Liver (tissue), 2 donors: ENCODE measurements at regions not wholly inside any gene's neighbourhood (a gene's known extent, or its start where the extent isn't known, plus 50 kb on each side); places are given as distances from the start of the nearest gene placed in this dataset.

Experiments used
- CTCF ChIP-seq: fragments of 150-350 bp; IDR thresholded peaks from 2 replicates; pipeline ENCODE4 v1.5.1; 2017; ENCODE audit warnings: improper control_type of control experiment, low read depth, low read length; ENCODE audit not compliant: missing input control
- FOXA1 ChIP-seq: IDR thresholded peaks from 2 replicates; pipeline ENCODE4 v1.6.1; 2016; ENCODE audit warnings: antibody characterized with exemption
- ZBTB33 ChIP-seq: IDR thresholded peaks from 2 replicates; pipeline ENCODE4 v1.6.1; 2016; ENCODE audit warnings: antibody characterized with exemption
- donor health status: healthy.

GRCh38 chr9:117864385-117865057 is 160.3 kb downstream of the TLR4 start:
- no peak for TF ChIP-seq FOXA1
- TF ChIP-seq CTCF: no peak
- no peak for TF ChIP-seq ZBTB33
